IPS-18a (cell line): ENCODE measurements at regions not wholly inside any gene's neighbourhood (a gene's known extent, or its start where the extent isn't known, plus 50 kb on each side); places are given as distances from the start of the nearest gene placed in this dataset.

ENCODE experiments used
- H3K27ac ChIP-seq: one replicate; pipeline ENCODE4 v1.5.1; 2013; ENCODE audit warnings: low read length
- H3K27me3 ChIP-seq: one replicate; pipeline ENCODE4 v1.6.1; 2013; ENCODE audit warnings: mild to moderate bottlenecking, low read length; ENCODE audit not compliant: control insufficient read depth, insufficient read depth
- H3K36me3 ChIP-seq: one replicate; pipeline ENCODE4 v1.6.1; 2013; ENCODE audit warnings: low read depth, low read length; ENCODE audit not compliant: control insufficient read depth
- H3K4me1 ChIP-seq: one replicate; pipeline ENCODE4 v1.6.1; 2013; ENCODE audit warnings: low read depth, low read length; ENCODE audit not compliant: control insufficient read depth
- H3K4me3 ChIP-seq: one replicate; pipeline ENCODE4 v1.5.1; 2013; ENCODE audit warnings: low read length
- H3K9ac ChIP-seq: one replicate; pipeline ENCODE4 v1.6.1; 2013; ENCODE audit warnings: mild to moderate bottlenecking, low read length, moderate library complexity
- H3K9me3 ChIP-seq: one replicate; pipeline ENCODE4 v1.6.1; 2013; ENCODE audit warnings: low read depth, low read length; ENCODE audit not compliant: control insufficient read depth

DNA sequence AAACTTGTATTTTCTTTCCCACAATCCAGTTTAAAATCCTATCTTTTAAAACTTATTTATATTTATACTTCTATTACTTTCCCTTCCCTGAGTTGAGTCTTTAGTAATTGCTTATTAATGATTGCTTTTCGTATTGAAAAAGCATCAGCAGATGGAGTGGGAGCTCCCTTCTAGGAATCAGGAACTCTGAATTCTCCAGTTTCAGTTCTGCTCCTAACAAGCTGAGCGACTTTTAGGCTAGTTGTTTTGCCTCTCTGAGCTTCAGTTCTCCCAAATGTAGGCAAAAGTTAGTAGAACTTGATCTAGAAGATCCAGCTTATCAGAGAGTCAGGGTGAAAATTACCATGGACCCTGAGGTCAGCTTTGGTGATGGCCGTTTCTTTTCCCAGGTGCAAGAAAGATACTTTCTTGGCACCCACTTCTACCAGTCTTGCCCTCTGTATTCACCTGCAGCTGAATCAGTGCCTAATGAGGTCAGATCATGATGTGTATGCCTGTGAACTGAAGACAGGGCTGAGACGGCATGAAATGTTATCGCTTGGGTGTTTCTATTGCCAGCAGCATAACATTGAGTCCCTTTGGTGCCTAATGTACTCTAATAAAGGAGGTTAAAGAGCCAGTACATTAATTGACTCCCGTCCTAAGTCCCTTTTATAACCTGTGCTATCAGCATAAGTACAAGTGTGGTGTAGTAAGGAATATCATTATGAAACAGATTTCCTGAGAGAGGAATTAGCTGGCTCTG lies 194.5 kb upstream of the TBC1D5 start:
- Histone ChIP-seq H3K9me3 (no peaks in the 10 kb centered on the region), H3K9ac (no peak overlapping the region), H3K4me3 (no peak overlapping the region), H3K27me3 (no peaks in the 10 kb centered on the region), H3K36me3 (no peaks in the 10 kb centered on the region), H3K27ac (no peak overlapping the region), H3K4me1 (no peaks in the 10 kb centered on the region)

DNA sequence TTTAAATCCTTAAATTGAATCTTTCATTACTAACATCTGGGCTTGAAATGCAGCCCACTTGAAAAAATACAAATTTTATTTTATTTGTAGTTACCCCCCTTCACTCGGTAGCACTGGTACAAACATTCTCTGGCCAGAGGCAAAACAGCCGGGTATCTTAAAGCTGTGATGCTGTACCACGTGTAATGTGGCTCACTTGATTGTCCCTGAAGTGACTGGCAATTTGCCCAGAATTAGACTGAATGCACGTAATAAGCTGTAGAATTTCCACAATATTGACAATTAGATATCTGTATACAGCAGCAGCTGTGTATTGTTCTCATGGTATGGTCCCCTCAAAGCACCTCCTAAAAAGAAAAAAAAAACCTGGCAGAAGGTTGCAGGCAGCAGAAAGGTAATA lies 192.8 kb upstream of the TBC1D5 start:
- no peak overlapping the region for H3K9ac ChIP-seq
- no peaks in the 10 kb centered on the region for H3K9me3 ChIP-seq
- H3K27me3 ChIP-seq = no peaks in the 10 kb centered on the region
- no peaks in the 10 kb centered on the region for H3K36me3 ChIP-seq
- H3K27ac ChIP-seq = no peak overlapping the region
- no peak overlapping the region for H3K4me3 ChIP-seq
- H3K4me1 ChIP-seq = no peaks in the 10 kb centered on the region

DNA sequence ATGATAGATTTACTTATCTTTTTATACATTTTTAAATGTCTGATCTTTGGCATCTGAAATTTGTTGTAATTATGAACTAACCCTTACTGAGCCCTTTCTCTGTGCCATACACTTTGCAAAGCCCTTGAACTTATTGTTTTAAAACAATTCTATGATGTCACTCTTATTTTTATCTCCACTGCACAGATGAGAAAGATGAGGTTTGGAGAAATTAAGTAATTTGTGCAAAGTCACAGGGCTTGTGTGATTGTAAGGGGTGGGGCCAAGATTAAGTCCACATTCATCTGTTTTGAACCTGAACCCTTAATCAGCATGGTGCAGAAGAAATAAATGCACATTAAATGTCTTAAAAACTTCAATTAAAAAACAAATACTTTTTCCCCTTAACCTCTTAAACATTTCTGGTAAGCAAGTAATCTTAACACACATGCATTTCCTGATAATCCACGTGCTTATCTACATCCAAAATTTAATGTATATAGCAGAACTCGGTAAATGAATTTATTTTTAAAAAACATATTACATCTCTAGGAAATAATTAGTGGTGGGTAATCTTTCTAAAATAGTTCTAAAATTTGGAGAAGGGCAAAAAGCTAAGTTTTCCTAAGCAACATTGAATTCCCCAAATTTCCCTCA lies 189.8 kb upstream of the TBC1D5 start:
- H3K9me3 ChIP-seq = no peaks in the 10 kb centered on the region
- no peak overlapping the region for H3K9ac ChIP-seq
- H3K36me3 ChIP-seq = no peaks in the 10 kb centered on the region
- H3K27ac ChIP-seq = no peak overlapping the region
- no peak overlapping the region for H3K4me3 ChIP-seq
- no peaks in the 10 kb centered on the region for H3K27me3 ChIP-seq
- H3K4me1 ChIP-seq = no peaks in the 10 kb centered on the region

DNA sequence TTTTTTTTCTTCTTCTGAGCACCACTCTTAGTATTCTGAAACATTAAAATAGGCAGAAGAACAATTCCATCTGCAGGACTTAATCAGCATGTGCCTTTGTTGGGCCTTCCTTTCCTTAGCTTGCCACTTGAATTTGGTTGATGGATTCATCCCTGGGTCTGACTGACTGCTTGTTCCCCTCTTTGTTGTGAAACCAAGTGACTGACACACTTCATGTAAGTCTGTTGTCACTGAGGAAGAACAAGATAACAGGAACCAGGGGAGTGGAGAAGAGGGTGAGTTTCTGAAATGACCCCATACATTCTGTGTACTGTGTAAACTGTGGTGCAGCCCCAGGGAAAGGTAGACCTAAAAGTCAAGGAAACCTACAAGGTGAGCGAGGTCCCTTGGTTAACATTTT lies 188.7 kb upstream of the TBC1D5 start:
- Histone ChIP-seq H3K9ac (no peak overlapping the region), H3K36me3 (no peaks in the 10 kb centered on the region)

DNA sequence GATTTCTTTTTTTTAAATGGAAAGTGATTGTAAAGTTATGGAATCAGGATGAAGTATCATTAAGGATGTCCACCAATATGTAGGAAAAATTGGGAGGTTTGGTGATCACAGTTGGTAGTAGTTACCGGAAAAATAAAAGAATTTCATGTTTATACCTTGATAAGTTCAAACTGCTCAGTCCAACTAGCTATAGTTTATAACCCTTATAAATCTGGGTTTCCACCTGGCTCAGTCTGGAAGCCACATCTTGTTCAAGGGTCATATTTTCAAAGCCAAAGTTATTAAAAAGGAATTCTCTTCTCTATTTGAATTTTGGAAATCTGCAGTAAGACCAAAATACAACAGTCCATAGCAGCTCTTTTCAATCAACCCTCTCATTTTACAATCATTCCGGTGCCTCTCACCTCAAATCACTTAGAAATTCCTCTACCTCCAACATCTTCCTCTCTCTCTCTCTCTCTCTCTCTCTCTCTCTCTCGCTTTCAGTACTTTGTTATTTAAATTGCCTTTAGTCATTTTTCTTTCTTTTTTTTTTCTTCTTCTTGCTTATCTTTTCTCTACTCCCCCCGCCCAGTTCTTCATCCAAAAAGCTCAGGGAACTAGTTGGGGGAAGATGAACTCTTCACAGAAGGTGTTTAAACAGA lies 186.2 kb upstream of the TBC1D5 start:
- Histone ChIP-seq H3K27ac (no peak overlapping the region), H3K36me3 (no peaks in the 10 kb centered on the region), H3K4me1 (no peaks in the 10 kb centered on the region), H3K9ac (no peak overlapping the region), H3K27me3 (no peaks in the 10 kb centered on the region), H3K4me3 (no peak overlapping the region), H3K9me3 (no peaks in the 10 kb centered on the region)

More for the DNA sequence above, 188.7 kb upstream of the TBC1D5 start:
- Histone ChIP-seq H3K27me3 (no peaks in the 10 kb centered on the region), H3K4me3 (no peak overlapping the region), H3K27ac (no peak overlapping the region), H3K4me1 (no peaks in the 10 kb centered on the region), H3K9me3 (no peaks in the 10 kb centered on the region)

DNA sequence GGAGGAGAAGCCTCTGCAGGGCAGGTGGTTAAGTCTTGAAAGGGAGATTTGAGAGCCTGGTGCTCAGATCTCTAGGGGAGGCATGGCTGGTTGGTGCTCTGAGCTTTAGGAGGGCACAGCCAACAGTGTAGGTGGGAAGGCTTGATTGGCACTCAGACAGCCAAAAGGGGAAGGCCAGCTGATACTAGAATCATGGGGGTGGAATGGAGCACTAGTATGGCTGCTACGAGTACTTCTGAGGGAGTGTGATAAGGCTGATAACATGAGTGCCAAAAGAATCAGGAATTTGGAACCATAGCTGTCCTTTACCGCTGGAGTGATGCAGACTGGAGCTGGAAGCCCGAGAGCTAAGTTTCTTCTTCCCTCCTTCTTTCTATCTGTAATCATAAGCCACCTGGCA lies 184.6 kb upstream of the TBC1D5 start:
- H3K27ac ChIP-seq = no peak overlapping the region

DNA sequence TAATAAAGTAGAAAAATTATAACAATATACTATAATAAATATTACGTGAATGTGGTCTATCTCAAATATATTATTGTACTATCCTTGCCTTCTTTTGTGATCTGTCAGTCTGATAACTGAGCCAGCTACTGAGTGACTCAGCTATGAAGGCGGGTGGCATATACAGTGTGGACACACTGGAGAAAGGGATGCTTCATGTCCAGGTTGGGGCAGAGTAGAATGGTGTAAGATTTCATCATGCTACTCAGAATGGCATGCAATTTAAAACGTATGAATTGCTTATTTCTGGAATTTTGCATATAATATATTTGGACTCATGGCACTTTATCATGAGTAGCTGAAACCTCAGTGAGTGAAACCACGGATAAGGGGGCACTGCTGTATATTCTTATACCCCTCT lies 172.9 kb upstream of the TBC1D5 start:
- no peak overlapping the region for H3K9ac ChIP-seq
- no peaks in the 10 kb centered on the region for H3K9me3 ChIP-seq
- no peak overlapping the region for H3K4me3 ChIP-seq
- no peaks in the 10 kb centered on the region for H3K27me3 ChIP-seq
- H3K4me1 ChIP-seq = no peaks in the 10 kb centered on the region
- no peak overlapping the region for H3K27ac ChIP-seq
- no peaks in the 10 kb centered on the region for H3K36me3 ChIP-seq

More for the DNA sequence above, 184.6 kb upstream of the TBC1D5 start:
- H3K4me3 ChIP-seq = no peak overlapping the region
- no peak overlapping the region for H3K9ac ChIP-seq
- H3K4me1 ChIP-seq = no peaks in the 10 kb centered on the region
- no peaks in the 10 kb centered on the region for H3K9me3 ChIP-seq
- no peaks in the 10 kb centered on the region for H3K27me3 ChIP-seq
- H3K36me3 ChIP-seq = no peaks in the 10 kb centered on the region

DNA sequence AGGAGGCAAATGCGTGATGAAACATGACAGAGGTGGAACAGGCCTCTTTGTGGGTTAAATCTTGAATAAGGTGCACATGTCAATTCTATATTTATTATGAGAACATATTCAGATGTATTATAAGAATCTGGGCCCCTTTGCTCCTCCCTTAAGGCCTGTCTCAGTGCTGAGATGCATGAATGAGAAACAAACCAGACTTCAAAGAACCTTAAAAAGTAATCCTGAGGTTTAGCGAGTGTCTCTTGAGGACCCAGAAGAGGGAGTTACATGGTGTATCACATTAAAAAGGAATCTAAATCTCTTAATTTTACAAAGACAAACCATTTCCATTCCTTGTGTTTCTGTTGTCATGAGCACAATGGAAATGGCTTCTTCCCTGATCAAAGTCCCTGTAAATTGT lies 170.9 kb upstream of the TBC1D5 start:
- peaks cover 9% of the 10 kb centered on the region for H3K4me1 ChIP-seq
- no peak overlapping the region for H3K27ac ChIP-seq
- H3K9me3 ChIP-seq = no peaks in the 10 kb centered on the region
- no peak overlapping the region for H3K9ac ChIP-seq
- H3K4me3 ChIP-seq = no peak overlapping the region
- no peaks in the 10 kb centered on the region for H3K27me3 ChIP-seq
- no peaks in the 10 kb centered on the region for H3K36me3 ChIP-seq

DNA sequence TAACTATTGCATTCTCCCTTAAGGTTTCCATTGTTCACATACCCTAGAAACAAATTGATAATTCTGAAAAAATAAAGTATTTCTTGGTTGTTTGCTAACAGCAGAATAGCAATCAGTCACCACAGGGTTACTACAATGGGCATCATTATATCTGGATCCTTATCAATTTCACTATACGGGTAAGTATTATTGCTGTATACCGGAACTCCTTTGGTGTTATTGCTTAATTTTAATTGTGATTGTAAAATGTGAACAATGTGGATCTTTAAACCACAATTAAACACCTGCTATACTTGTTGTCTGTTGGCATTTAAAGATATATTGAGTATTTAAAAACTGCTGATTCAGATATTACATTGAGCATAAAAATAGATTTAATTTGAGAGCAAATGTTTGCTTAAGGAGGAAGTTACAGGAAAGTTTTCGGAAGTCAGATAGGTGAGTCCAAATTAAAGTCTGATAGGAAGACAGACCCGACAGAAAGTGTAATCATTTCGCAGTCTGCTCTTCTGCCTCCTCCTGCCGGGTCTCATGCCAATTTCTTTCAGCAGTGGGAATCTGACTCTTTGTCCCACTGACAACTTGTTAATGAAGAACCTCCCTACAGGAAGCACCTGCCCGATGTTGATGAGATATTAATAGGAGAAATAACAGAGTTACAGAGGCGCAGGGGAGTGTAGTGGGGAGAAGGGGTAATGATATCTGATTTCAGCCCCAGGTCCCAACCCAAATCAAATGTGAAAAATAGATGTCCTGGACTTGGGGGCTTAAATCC lies 169.7 kb upstream of the TBC1D5 start:
- Histone ChIP-seq H3K27ac (no peak overlapping the region), H3K27me3 (no peaks in the 10 kb centered on the region), H3K4me1 (peaks cover 10% of the 10 kb centered on the region), H3K4me3 (no peak overlapping the region), H3K36me3 (no peaks in the 10 kb centered on the region), H3K9ac (no peak overlapping the region), H3K9me3 (no peaks in the 10 kb centered on the region)

DNA sequence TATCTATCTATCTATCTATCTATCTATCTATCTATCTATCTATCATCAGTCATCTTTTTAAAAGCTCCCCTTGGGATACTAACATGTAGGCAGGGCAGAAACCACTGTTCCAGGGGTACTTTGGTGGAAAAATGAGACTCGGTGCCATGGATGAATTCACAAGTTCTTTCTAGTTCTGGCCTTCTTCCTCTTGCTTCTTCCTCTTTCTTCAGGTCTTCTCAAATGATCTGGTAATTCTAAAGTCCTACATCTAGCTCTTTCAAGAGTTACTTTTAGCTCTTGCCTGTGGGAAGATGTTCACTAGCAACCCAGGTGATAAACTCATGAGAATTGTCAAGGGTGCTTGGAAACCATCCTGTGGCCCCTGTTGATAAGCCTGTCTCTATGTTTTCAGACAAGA lies 168.5 kb upstream of the TBC1D5 start:
- Histone ChIP-seq H3K36me3 (no peaks in the 10 kb centered on the region), H3K4me3 (no peak overlapping the region), H3K9ac (no peak overlapping the region), H3K27ac (no peak overlapping the region), H3K27me3 (no peaks in the 10 kb centered on the region), H3K4me1 (peaks cover 10% of the 10 kb centered on the region), H3K9me3 (no peaks in the 10 kb centered on the region)

DNA sequence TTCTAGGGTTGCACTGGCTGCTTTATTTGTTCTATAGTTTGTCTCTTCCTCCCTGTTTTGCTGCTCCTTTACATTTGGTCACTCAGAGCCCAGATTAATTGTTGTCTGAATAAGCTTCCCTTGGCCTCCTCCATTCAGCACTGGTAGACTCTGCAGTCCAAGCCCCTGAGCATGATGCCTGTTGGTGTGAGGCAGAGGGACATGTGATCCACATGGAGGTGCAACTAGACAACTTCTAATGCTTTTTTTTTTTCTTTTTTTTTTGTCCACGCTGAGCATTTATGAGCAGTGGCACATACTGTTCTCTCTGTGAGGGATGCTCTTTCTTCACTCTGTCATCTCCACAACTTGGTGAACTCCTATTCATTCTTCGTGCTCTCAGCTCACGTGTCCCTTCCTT lies 167.3 kb upstream of the TBC1D5 start:
- Histone ChIP-seq H3K4me3 (no peak overlapping the region), H3K9ac (no peak overlapping the region), H3K36me3 (no peaks in the 10 kb centered on the region), H3K27ac (no peak overlapping the region), H3K27me3 (no peaks in the 10 kb centered on the region), H3K4me1 (peaks cover 10% of the 10 kb centered on the region), H3K9me3 (no peaks in the 10 kb centered on the region)
